H1 (cell line): ENCODE measurements at regions not wholly inside any gene's neighbourhood (a gene's known extent, or its start where the extent isn't known, plus 50 kb on each side); places are given as distances from the start of the nearest gene placed in this dataset.

Experiments used
- TF ChIP-seq, protein P1 (sequence below): IDR thresholded peaks from 2 replicates; pipeline ENCODE4 v1.6.1; 2012; ENCODE audit warnings: inconsistent platforms

DNA sequence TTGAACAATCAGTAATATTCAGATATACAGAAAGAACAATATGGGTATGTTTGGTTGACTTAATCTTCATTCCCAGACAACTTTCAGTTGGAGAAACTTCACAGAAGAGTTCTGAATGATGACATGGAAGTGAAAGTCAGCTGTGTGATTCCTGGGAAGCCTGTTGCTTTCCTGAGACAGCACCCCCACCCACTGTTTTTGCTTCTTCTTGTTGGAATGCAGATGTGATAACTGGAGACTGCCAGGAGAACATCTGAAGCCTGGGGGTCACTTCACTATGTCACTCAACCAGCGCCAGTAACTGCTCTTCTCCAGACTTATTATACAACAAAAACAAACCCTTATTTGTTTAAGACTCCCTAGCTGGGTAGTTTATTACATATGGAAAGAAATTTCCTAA lies 599.4 kb downstream of the ZIC1 start (continued):
- TF ChIP-seq, protein P1, sequence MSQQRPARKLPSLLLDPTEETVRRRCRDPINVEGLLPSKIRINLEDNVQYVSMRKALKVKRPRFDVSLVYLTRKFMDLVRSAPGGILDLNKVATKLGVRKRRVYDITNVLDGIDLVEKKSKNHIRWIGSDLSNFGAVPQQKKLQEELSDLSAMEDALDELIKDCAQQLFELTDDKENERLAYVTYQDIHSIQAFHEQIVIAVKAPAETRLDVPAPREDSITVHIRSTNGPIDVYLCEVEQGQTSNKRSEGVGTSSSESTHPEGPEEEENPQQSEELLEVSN, result no peak
